ENCODE measurements at regions not wholly inside any gene's neighbourhood (a gene's known extent, or its start where the extent isn't known, plus 50 kb on each side); places are given as distances from the start of the nearest gene placed in this dataset.
"Not testable (repeated sequence)": the region's sequence is repeated elsewhere in the genome, so short reads cannot be mapped to it uniquely, and the experiment has no call there.

DNA sequence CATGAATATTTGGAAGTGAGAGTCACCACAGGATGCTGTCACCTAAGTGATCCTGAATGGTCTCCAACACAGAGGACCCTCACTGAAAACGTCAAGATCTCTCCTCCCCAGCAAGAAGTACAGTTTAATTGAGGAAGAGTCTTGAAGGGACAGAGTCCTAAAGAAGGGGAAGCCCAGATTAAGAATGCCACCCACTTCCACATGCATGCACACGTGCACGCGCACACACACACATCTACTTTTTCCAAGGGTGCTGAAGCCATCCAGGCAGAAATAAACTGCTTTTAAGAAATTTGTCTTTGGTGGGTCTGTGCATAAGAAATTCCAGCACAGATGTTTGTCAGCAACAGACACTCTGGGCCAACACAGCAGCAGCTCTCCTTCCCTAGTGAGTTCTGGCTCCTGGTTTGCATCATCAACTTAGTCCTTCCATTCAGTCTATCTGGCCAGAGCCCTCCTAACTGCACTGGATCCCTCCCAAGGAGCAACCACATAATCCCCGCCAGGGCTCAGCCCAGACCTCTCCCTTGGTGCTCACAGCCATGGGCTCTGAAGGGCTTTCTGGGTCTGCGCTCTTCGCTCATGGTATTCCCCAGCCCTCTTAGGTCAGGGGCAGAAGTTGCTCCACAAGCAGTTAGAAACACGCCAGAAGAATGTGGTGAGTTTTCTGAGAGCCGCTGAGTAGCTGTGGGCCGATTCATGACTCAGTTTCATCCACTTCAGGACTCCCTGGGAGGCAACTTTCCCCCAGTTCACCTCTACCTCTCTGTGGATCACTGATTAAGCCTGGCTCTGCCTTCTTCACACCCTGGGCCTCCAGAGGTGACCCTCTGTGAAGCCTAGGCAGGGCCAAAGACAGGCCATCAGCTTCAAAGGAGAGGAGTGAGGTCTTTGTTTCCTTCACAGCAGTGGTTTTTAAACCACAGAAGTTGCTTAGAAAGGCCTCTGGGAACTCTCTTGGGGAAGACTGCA lies 132.6 kb upstream of the LIPC start:
- no peak for DNase-seq

- no peak for DNase-seq
These were observed 129.0 kb upstream of the LIPC start for GRCh38 chr15:58302832-58303231.

DNA sequence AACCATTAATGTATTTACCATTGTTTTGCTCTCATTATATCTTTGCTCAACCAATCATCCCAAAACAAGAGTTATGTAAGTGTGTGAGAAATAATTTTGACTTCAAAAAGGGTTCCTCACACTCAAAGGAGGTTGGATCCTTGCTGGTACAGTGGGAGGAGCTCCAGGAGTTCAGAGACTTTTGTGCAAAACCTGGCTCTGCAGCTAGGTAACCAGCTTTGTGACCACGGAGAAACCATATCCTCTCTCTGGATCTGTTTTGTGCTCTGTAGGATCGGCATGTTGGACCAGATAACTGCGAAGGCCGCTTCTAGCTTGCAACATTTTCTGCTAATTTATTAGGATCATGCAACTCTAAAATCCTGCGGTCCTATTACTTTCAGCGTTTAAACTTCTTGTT lies 128.6 kb upstream of the LIPC start:
- no peak for DNase-seq

- no peak for DNase-seq
These were observed 125.0 kb upstream of the LIPC start for GRCh38 chr15:58306591-58307312.

GRCh38 chr15:58307313-58307961 lies 124.4 kb upstream of the LIPC start:
- DNase-seq, result no peak

DNA sequence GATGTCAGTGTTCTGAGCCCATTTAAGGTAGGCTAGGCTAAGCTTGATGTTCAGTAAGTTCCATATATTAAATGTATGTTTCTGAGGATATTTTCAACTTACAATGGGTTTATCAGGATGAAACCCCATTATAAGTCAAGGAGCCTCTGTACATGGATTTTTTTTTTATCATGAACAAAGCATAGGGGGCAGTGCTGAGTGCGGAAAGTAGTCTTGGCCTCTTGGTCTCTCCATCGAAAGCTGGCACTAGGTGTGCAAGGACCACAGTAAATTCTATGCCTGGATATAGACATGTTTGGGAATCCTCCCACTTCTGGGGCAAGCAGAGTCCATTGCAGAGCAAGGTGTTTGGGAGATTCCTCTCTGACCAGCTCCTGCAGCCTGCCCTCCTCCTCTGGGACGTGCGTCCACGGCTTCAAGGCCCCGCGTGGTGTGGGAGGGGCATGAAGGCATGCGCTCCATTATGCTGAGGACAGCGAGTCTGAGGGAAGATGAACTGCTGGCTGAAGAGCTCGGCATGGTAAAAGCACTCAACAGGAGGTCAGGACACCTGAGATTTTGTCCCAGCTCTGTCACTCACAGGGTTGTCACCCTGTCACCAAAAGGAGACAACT lies 122.9 kb upstream of the LIPC start:
- no peak for DNase-seq

DNA sequence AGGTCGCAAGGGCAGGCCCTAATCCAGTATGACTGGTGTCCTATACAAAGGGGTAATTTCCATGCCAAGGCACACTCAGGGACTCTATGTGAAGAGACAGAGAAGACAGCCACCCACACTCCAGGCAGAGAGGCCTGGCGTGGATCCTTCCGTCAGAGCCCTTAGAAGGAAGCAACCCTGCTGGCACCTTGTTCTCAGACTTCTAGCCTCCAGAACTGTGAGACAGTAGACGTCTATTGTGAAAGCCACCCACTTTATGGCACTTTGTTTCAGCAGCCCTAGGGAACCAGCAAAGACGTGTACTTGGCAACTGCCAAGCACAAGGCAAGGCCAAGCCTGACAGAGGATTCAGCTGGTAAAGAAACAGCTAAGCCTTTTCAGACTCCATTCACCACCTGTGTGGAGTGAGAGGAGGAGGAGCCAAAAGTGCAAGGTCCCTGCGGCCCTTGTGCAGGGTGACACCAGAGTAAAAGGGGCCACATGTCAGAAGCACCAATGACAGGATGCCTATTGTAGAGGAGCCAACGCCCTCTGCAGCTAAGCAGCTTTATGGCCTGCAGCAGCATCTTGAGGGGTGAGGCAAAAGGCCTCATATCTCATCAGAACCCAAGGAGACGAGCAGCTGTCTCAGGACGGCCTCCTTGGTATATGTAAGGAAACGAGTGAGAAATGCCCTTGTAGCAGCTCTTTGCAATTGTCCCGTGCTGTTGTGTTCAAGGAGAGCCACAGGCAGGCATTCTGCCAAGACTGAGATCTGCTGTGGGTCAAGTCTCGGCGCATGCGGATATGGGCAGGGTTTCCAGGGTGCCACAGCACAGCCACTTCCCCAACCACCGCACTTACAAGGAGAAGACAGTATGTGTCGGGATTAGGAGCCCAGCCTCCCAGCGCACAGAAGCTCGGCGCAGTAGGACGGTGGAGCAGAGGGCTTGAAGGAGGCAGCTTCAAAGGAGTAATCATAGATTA lies 121.5 kb upstream of the LIPC start:
- no peak for DNase-seq

GRCh38 chr15:58311556-58311955 lies 120.2 kb upstream of the LIPC start:
- no peak for DNase-seq

DNA sequence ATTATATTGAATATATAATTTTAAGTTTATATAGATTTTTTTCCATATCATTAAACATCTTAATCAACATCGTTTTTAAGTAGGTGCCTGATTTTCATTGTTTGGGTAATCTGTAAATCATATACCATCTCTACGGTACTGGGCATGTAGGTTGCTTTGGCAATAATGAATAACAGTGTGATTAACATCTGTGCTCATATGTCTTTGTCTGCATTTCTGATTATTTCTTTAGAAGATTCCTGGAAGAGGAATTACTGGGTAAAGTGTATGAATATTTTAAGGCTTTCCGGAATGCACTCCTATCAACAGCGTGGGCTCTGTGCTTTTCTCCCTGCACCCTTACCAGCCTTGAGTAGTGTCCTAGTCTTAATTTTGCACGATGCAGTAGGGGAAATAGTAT lies 119.8 kb upstream of the LIPC start:
- DNase-seq, result no peak

- no peak for DNase-seq
These were observed 118.5 kb upstream of the LIPC start for GRCh38 chr15:58313304-58313703.

DNA sequence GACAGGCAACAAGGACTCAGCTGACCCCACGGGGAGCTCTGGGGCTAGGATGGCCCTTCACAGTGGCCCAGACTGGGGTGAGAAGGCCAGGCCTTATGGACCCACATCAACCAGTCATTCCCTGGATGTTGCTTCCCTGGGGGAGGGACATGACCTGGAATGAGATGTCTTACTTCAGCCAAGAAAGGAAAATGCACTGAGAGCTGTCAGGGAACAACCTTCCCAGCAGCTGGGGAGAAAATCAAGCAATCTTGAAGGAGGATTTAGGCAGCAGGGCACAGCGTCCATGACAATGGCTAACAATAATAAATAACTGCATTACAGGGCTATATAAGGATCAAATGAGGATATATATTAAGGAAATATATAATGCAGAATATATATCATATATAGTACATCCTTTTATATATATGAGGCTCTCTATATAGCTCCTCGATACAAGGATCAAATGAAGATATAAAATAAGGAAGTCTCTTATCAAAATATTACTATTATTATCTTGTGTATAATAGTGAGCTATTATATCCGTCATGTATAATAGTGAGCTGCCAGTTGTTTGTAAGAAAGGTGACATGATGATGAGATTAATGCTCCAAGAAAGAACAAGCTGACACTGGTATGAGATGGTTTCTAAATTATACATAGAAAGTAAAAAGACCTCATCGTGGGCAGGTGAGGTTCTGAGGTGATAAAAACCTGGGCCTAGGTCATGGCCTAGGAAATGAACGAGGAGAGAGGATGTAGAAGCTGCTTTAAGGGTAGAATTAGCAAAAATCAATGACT lies 117.8 kb upstream of the LIPC start:
- no peak for DNase-seq

- no peak for DNase-seq
These were observed 117.1 kb upstream of the LIPC start for GRCh38 chr15:58314593-58315216.

- no peak for DNase-seq
These were observed 113.3 kb upstream of the LIPC start for GRCh38 chr15:58318517-58318916.

DNA sequence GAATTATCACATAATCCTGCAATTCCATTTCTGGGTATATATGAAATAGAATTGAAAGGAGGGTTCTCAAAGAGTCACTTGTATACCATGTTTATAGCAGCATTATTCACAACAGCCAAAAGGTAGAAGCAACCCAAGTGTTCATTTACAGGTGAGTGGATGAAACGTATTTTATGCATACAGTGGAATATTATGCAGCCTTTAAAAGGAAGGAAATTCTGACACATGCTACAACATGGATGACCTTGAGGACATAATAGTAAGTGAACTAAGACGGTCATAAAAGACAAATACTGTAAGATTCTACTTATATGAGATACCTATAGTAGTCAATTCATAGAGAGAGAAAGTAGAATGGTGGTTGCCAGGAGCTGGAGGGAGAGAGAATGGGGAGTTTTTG lies 110.8 kb upstream of the LIPC start:
- no peak for DNase-seq

DNA sequence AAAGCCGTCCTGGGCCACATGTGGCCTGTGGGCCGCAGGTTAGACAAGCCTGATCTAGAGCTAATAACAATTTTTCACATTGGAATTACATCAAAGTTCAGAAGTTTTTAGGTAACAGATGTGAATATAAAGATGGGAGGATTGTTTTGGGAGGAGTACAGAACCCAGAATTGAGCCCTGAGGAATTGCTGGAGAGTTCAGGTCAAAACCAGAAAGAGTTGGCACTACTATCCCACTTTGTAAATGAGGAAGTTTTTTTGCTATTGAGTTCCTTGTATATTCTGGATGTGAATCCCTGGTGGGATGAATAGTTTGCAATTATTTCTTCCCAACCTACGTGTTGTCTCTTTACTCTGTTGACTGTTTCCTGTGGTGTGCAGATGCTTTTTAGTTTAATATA lies 109.5 kb upstream of the LIPC start:
- DNase-seq, result no peak

DNA sequence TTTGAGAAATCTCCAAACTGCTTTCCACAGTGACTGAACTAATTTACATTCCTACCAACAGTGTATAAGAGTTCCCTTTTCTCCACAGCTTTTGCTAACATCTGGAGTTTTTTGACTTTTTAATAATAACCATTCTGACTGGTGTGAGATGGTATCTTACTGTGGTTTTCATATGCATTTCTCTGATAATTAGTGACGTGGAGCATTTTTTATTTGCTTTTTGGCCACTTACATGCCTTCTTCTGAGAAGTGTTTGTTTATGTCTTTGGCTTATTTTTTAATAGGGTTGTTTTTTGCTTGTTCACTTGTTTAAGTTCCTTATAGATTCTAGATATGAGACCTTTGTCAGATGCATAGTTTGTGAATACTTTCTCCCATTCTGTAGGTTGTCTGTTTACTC lies 108.5 kb upstream of the LIPC start:
- DNase-seq, result not testable (repeated sequence)

DNA sequence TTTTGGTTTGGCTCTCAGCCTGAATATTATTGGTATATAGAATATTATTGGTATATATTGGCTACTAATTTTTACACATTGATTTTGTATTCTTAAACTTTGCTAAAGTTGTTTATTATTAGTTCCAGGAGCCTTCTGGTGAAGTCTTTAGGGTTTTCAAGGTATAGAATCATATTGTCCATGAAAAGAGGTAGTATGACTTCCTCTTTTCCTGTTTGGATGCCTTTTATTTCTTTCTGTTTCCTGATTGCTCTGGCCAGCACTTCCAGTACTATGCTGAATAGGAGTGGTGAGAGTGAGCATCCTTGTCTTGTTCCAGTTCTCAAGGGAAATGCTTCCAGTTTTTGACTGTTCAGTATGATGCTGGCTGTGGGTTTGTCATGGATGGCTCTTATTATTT lies 107.3 kb upstream of the LIPC start:
- DNase-seq, result no peak

GRCh38 chr15:58327958-58328357 lies 103.8 kb upstream of the LIPC start:
- no peak for DNase-seq

DNA sequence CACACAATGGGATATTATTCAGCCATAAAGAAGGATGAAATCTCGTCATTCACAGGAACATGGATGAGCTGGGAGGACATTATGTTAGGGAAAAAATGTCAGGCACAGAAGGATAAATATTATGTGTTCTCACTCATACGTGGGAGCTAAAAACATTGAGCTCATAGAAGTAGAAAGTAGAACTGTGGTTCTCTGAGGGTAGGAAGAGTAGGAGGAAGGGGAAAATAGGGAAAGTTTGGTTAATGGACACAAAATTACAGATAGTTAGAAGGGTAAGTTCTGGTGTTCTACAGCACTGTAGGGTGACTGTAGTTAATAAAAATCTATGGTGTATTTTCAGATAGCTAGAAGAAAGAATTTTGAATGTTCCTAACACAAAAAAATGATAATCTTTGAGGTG lies 102.6 kb upstream of the LIPC start:
- DNase-seq, result no peak

All from effector CD4-positive, alpha-beta T cell (primary cell).